WTC11 (cell line): ENCODE measurements at regions not wholly inside any gene's neighbourhood (a gene's known extent, or its start where the extent isn't known, plus 50 kb on each side); places are given as distances from the start of the nearest gene placed in this dataset.
"Not testable (repeated sequence)": the region's sequence is repeated elsewhere in the genome, so short reads cannot be mapped to it uniquely, and the experiment has no call there.

Source experiments
- ATAC-seq: fragments of 200-7000 bp; cut with Tn5 transposase; 2 replicates; pipeline ENCODE4 v1.10.0; 2021; ENCODE audit warnings: mild to moderate bottlenecking, moderate library complexity
- CTCF ChIA-PET: fragments of 300-600 bp; sonication (Branson Sonifier 250); formaldehyde crosslinking; loops from one replicate; lab custom pipeline; 2021; ENCODE audit warnings: antibody characterized with exemption; lab: Charles Lee
- POLR2A ChIA-PET: fragments of 350-600 bp; sonication (Branson Sonifier 250); formaldehyde crosslinking; loops from one replicate; lab custom pipeline; 2021; ENCODE audit warnings: antibody characterized with exemption; lab: Charles Lee
- DNase-seq: peaks from one replicate; pipeline ENCODE4 v3.0.0; 2021; ENCODE audit warnings: low spot score
- H3K27ac Mint-ChIP-seq: 2 replicates; pipeline ENCODE4 v1.8.0; 2021; ENCODE audit warnings: mixed read lengths
- H3K27me3 Mint-ChIP-seq: 2 replicates; pipeline ENCODE4 v1.8.0; 2021; ENCODE audit warnings: low read depth, mild to moderate bottlenecking, moderate library complexity, mixed read lengths
- H3K36me3 Mint-ChIP-seq: 2 replicates; pipeline ENCODE4 v1.8.0; 2021; ENCODE audit warnings: mixed read lengths
- H3K4me1 Mint-ChIP-seq: 2 replicates; pipeline ENCODE4 v1.8.0; 2022; ENCODE audit warnings: mixed read lengths
- H3K4me3 Mint-ChIP-seq: 2 replicates; pipeline ENCODE4 v1.8.0; 2021; ENCODE audit warnings: mild to moderate bottlenecking, moderate library complexity, mixed read lengths
- H3K9me3 Mint-ChIP-seq: 2 replicates; pipeline ENCODE4 v1.8.0; 2021; ENCODE audit warnings: mixed read lengths

DNA sequence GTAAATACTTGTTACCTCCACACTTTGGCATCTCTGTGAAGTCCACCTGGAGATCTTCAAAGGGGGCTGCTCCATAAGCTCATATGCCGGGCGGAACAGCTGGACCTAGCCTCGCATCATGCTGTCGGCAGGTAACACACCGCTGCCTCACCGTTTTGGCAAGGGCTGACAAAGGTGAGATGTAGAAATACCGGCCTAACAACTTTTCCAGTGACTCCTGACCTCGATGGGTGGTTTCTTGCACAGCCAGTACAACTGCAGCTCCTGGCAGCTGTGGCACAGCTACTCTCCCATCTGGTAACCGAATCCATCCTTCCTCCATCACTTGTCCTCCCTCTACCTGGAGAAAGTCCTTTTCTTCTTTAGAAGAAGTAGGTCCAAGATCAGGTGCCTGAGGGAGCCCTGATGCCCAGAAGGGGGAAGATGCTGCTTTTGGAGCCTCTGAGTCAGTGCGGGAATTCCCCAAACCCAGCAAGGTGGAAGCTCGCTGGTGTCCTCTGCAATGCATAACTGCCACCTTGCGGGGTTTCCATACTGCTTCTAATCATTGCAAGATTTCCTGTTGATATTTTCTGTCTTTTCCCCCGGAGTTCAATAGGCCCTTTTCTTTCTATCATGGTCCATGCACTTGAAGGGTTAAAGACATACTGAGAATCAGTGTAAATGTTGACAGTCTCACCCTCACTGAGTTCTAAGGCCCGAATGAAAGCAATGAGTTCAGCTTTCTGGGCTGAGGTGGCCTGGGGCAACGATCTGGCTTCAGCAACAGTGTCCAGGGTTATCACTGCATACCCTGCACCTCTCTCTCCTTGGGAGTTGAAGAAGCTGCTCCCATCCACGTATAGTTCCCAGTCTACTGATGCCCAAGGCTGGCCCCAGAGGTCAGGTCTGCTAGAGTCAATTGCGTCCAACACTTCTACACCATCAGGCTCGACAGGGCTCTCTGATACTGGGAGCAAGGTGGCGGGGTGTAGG lies 52.9 kb upstream of the ALDH3B2 start:
- DNase-seq, ATAC-seq, POLR2A ChIA-PET, H3K36me3 Mint-ChIP-seq, H3K4me3 Mint-ChIP-seq, H3K27ac Mint-ChIP-seq, H3K27me3 Mint-ChIP-seq, H3K9me3 Mint-ChIP-seq: not testable (repeated sequence)
- CTCF ChIA-PET = interaction anchor here (1.6 kb wide), 1 partner anchor 97 kb away, joined by 3 read pairs; no protein-coding TSS in a partner anchor
- peaks cover 48% of the 10 kb centered on the region for H3K4me1 Mint-ChIP-seq
